ENCODE measurements at regions not wholly inside any gene's neighbourhood (a gene's known extent, or its start where the extent isn't known, plus 50 kb on each side); places are given as distances from the start of the nearest gene placed in this dataset.

GRCh38 chr4:34293459-34293858 is 1950.9 kb downstream of the ARAP2 start:
- Histone ChIP-seq H3K27ac (ENCODE audit: low read length) (no peak overlapping the region), H3K9ac (ENCODE audit: low read length) (no peak overlapping the region), H3K79me2 (ENCODE audit: low read length) (no peaks in the 10 kb centered on the region), H3F3A (ENCODE audit: low read length, unreplicated experiment) (no peaks in the 10 kb centered on the region), H3K9me2 (replicated peaks; ENCODE audit: low read length) (no peaks in the 10 kb centered on the region), H3K9me3 (ENCODE audit: low read length) (no peaks in the 10 kb centered on the region), H4K20me1 (ENCODE audit: low read length) (no peaks in the 10 kb centered on the region), H2AFZ (ENCODE audit: low read length) (no peak overlapping the region), H3K4me2 (ENCODE audit: low read length) (no peak overlapping the region), H3K4me3 (ENCODE audit: low read length) (no peak overlapping the region), H3K36me3 (ENCODE audit: low read depth, low read length) (no peaks in the 10 kb centered on the region), H3K4me1 (ENCODE audit: insufficient read depth, low read length) (no peaks in the 10 kb centered on the region), H3K27me3 (ENCODE audit: low read length) (no peaks in the 10 kb centered on the region)
- intact Hi-C loops (cut with micrococcal nuclease) = no loop called here
- ATAC-seq (no peak), DNase-seq (no peak)
- no TSS peak for BruUV-seq (replicated peaks)
- TF ChIP-seq EZH2phosphoT487 (IDR thresholded peaks at IDR 0.05; ENCODE audit: borderline replicate concordance, low read length) (no peak), EZH2 (IDR thresholded peaks at IDR 0.05; ENCODE audit: low read length, unreplicated experiment) (no peak), CTCF (conservative IDR thresholded peaks at IDR 0.05; ENCODE audit: low read depth, low read length) (no peak)
- ChIA-PET POLR2A (ENCODE audit: unreplicated experiment) (no interaction called here), CTCF (no interaction called here)

GRCh38 chr4:34309383-34309906 is 1934.9 kb downstream of the ARAP2 start:
- H3K27ac ChIP-seq (ENCODE audit: low read length) = no peak overlapping the region
- H3K27me3 ChIP-seq (ENCODE audit: low read length) = no peaks in the 10 kb centered on the region
- intact Hi-C loops (cut with micrococcal nuclease) = no loop called here
- no peaks in the 10 kb centered on the region for H3K4me1 ChIP-seq (ENCODE audit: insufficient read depth, low read length)
- ATAC-seq (no peak), DNase-seq (no peak)
- no peak for TF ChIP-seq EZH2phosphoT487 (IDR thresholded peaks at IDR 0.05; ENCODE audit: borderline replicate concordance, low read length)
- no peak for TF ChIP-seq CTCF (conservative IDR thresholded peaks at IDR 0.05; ENCODE audit: low read depth, low read length)
- TF ChIP-seq EZH2 (IDR thresholded peaks at IDR 0.05; ENCODE audit: low read length, unreplicated experiment) = no peak
- no peaks in the 10 kb centered on the region for H3K36me3 ChIP-seq (ENCODE audit: low read depth, low read length)
- no peak overlapping the region for H3K9ac ChIP-seq (ENCODE audit: low read length)
- no peak overlapping the region for H3K4me2 ChIP-seq (ENCODE audit: low read length)
- no peaks in the 10 kb centered on the region for H4K20me1 ChIP-seq (ENCODE audit: low read length)
- ChIA-PET POLR2A (ENCODE audit: unreplicated experiment) (no interaction called here), CTCF (no interaction called here)
- H3K4me3 ChIP-seq (ENCODE audit: low read length) = no peak overlapping the region
- no peaks in the 10 kb centered on the region for H3F3A ChIP-seq (ENCODE audit: low read length, unreplicated experiment)
- H3K79me2 ChIP-seq (ENCODE audit: low read length) = no peaks in the 10 kb centered on the region
- BruUV-seq (replicated peaks) = no TSS peak
- H2AFZ ChIP-seq (ENCODE audit: low read length) = no peak overlapping the region
- no peaks in the 10 kb centered on the region for H3K9me3 ChIP-seq (ENCODE audit: low read length)
- no peaks in the 10 kb centered on the region for H3K9me2 ChIP-seq (replicated peaks; ENCODE audit: low read length)

DNA sequence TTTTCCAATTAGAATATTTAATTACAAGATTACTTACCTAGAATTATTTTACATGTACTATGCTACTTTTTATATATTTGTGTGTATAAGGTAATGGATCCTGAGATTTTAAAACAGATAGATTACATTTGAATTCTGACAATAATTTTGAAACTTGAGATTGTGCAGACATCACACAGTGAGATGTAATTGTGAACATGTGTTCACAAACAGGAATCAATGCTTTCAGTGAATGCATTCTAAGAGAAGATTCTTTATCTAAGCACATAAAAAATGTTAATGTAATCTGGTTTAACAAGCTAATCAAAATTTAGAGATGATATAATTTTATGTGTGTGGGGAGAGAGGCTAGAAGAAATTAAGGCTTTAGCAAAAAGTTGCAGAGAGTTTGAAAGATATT is 1925.5 kb downstream of the ARAP2 start:
- Histone ChIP-seq H3K9me3 (ENCODE audit: low read length) (no peaks in the 10 kb centered on the region), H3K9ac (ENCODE audit: low read length) (no peak overlapping the region), H3K79me2 (ENCODE audit: low read length) (no peaks in the 10 kb centered on the region), H4K20me1 (ENCODE audit: low read length) (no peaks in the 10 kb centered on the region), H3K36me3 (ENCODE audit: low read depth, low read length) (no peaks in the 10 kb centered on the region), H3K27ac (ENCODE audit: low read length) (no peak overlapping the region), H3K4me1 (ENCODE audit: insufficient read depth, low read length) (no peaks in the 10 kb centered on the region), H3F3A (ENCODE audit: low read length, unreplicated experiment) (no peaks in the 10 kb centered on the region), H3K9me2 (replicated peaks; ENCODE audit: low read length) (no peaks in the 10 kb centered on the region), H2AFZ (ENCODE audit: low read length) (no peak overlapping the region), H3K4me2 (ENCODE audit: low read length) (no peak overlapping the region), H3K4me3 (ENCODE audit: low read length) (no peak overlapping the region), H3K27me3 (ENCODE audit: low read length) (no peaks in the 10 kb centered on the region)
- no TSS peak for BruUV-seq (replicated peaks)
- TF ChIP-seq EZH2 (IDR thresholded peaks at IDR 0.05; ENCODE audit: low read length, unreplicated experiment) (no peak), CTCF (conservative IDR thresholded peaks at IDR 0.05; ENCODE audit: low read depth, low read length) (no peak), EZH2phosphoT487 (IDR thresholded peaks at IDR 0.05; ENCODE audit: borderline replicate concordance, low read length) (no peak)
- ATAC-seq = no peak
- DNase-seq = no peak
- ChIA-PET POLR2A (ENCODE audit: unreplicated experiment) (no interaction called here), CTCF (no interaction called here)
- intact Hi-C loops (cut with micrococcal nuclease) = no loop called here
